HL-60/S4 (cell line): ENCODE measurements at regions not wholly inside any gene's neighbourhood (a gene's known extent, or its start where the extent isn't known, plus 50 kb on each side); places are given as distances from the start of the nearest gene placed in this dataset.
"Not testable (repeated sequence)": the region's sequence is repeated elsewhere in the genome, so short reads cannot be mapped to it uniquely, and the experiment has no call there.

Source experiments
- in situ Hi-C: fragments of 300-500 bp; cut with MboI; formaldehyde crosslinking; loops from 2 replicates; pipeline ENCODE4 v1.14.3; 2022; ENCODE audit warnings: low sequenced_read_pairs

- in situ Hi-C loops = no loop called here
Observed at GRCh38 chr14:38973083-38973700, 129.8 kb downstream of the SEC23A start.

- in situ Hi-C loops = no loop called here
Observed at GRCh38 chr14:38972511-38972910, 130.5 kb downstream of the SEC23A start.

- in situ Hi-C loops = no loop called here
Observed at GRCh38 chr14:38971258-38971921, 131.6 kb downstream of the SEC23A start.

DNA sequence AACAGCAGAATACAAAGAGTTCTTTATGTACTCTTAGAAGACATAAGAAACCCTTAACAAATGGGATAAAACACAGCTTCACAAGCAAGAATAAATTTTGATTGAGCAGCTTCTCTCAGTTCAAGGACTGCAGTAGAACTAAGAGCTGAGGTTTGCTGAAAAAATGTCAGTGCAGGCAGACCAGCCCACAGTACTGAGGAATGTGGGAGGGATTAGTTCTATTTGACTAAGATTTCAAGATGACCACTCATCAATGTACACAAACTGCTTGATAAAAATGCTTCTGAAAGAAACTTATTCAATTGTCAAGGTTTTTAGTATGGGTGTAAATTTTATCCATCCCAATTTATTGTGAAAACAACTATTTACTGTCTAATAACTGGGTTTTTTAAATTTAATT lies 138.4 kb downstream of the SEC23A start:
- in situ Hi-C loops = no loop called here

- in situ Hi-C loops = no loop called here
Observed at GRCh38 chr14:38960946-38961531, 142.0 kb downstream of the SEC23A start.

DNA sequence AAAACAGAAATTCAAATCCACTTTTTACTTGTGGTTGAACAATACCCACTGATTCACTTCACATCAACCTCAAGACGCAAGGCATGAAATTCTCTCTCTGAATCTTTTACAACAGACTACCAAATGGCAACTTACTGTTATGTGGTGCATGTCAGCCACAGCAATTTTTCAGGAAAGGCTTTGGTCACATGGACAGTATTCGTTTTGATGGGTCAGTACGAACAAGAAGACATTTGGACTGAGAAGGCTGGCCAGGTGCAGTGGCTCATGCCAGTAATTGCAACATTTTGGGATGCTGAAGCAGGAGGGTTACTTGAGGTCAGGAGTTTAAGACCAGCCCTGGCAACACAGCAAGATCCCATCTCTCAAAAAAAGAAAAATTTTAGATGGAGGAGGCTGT lies 144.0 kb downstream of the SEC23A start:
- in situ Hi-C loops = no loop called here

DNA sequence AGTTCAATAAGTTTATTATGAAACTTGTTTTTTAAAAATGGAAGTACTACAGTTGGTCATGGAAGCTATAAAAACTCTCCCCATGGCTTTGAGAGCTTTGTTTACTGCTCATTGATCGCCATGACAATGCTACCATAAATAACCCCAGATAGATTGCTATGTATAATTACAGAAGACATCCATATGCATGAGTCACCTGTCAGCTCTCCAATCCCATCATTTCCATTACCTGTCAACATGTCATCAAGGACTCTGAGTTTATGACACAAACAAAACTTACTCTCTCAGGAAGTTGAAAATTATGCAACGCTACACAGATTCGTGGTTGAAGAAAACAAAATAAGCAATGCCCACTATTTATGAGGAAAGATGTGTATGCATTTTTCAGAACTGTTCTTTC lies 144.4 kb downstream of the SEC23A start:
- in situ Hi-C loops = no loop called here

GRCh38 chr14:38951451-38951850 lies 151.6 kb downstream of the SEC23A start:
- in situ Hi-C loops = no loop called here

- in situ Hi-C loops = no loop called here
Observed at GRCh38 chr14:38950676-38951075, 152.4 kb downstream of the SEC23A start.

GRCh38 chr14:38948576-38948975 lies 154.5 kb downstream of the SEC23A start:
- in situ Hi-C loops = no loop called here

DNA sequence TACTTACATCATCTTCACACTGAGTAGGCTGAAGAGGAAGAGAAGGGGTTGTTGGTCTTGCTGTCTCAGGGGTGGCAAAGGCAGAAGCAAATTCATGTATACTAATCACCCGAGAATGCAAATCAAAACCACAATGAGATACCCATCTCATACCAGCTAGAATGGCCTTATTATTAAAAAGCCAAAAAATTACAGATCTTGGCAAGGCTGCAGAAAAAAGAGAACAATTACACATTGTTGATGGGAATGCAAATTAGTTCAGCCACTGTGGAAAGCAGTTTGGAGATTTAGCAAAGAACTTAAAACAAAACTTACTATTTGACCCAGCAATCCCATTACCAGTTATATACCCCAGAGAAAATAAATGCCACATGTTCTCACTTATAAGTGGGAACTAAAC lies 154.9 kb downstream of the SEC23A start:
- in situ Hi-C loops = no loop called here

DNA sequence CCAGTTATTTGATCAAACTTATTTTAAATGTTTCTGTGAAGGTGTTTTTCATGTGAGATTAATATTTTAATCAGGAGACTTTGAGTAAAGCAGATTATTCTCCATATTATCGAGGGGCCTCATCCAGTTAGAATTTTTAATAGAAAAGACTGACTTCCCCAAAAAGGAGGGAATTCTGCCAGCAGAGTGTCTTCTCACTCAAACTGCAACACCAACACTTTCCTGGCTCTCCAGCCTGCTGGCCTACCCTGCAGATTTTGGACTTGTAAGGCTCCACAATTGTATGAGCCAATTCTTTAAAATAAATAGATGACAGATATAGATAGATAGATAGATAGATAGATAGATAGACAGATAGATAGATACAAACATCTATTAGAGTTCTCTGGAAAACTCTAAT lies 155.7 kb downstream of the SEC23A start:
- in situ Hi-C loops = no loop called here

DNA sequence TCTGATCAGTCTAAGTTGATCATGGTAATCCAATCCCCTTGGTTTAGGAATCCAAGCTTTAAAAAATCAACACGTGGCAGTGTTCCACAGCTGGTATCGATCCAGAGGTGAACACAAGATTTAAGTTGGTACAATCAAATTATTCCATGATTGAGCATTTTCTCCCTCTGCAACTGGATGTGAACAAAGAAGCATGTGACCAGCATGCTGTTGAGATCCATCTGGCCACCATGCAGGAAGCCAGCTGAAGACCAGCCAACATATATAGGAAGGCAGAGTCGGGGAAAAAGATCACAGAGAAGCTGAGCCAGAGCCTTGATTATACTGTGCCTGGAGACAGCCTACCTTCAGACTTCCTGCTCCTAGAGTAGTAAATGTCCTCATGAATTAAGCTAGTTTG lies 158.3 kb downstream of the SEC23A start:
- in situ Hi-C loops = no loop called here

- in situ Hi-C loops = no loop called here
Observed at GRCh38 chr14:38941488-38941887, 161.5 kb downstream of the SEC23A start.

DNA sequence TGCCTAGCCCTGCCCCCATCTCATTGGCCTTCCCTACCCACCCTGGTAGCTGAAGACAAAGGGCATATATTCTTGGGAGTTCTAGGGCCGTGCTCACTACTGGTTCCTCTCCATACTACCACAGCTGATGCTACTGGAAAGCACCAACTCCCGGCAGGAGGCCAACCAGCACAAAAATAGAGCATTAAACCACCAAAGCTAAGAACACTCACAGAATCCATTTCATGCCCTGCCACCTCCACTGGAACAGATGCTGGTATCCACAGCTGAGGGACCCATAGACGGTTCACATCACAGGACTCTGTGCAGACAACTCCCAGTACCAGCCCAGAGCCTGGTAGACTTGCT lies 170.4 kb downstream of the SEC23A start:
- in situ Hi-C loops = not testable (repeated sequence)

GRCh38 chr14:38931969-38932652 lies 170.9 kb downstream of the SEC23A start:
- in situ Hi-C loops = no loop called here

GRCh38 chr14:38930898-38931297 lies 172.1 kb downstream of the SEC23A start:
- in situ Hi-C loops = no loop called here

DNA sequence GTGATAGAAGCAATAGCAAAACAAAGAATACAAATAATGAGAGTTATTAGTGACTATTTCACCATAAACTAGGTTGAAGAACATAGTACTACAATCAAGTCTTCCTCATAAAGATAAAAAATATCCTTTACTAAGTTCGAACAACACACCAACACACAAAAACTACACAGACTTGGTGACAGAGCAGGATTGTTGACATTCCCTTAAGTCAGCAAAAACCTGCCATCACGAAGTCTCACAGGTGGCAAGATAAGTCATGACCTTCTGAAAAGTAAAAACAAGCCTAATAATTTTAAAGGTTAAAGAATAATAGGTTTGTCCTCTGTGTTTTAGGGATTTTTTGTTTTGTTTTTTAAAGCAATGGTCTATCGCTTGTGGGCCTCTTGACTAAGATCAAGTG lies 173.0 kb downstream of the SEC23A start:
- in situ Hi-C loops = no loop called here

- in situ Hi-C loops = no loop called here
Observed at GRCh38 chr14:38929416-38929815, 173.6 kb downstream of the SEC23A start.

GRCh38 chr14:38921893-38922292 lies 181.1 kb downstream of the SEC23A start:
- in situ Hi-C loops = not testable (repeated sequence)

- in situ Hi-C loops = no loop called here
Observed at GRCh38 chr14:38915125-38915524, 187.9 kb downstream of the SEC23A start.

DNA sequence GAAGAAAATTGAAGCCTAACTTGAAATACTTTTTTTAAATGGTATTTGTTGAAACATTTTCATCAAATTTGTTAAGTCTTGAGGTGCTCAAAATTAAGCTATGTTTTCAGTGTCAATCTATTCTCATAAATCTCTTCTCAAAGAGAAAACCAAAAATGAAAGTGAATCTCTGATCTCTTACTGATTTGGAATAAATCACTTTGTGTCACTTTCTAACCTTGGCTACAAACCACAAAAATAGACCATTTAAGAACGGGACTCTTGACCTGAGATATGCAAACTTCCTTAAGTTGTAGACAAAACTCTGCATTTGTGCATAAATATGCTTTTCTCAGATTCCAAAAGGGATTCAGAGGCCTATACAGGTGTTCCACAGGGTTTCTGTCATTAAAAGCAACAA lies 192.9 kb downstream of the SEC23A start:
- in situ Hi-C loops = no loop called here
